Choroid plexus epithelial cell (primary cell): ENCODE measurements at regions not wholly inside any gene's neighbourhood (a gene's known extent, or its start where the extent isn't known, plus 50 kb on each side); places are given as distances from the start of the nearest gene placed in this dataset.

ENCODE experiments used
- DNase-seq: peaks from one replicate; pipeline ENCODE4 v3.0.0-alpha.2; 2010; ENCODE audit warnings: low read depth
- H3K4me3 ChIP-seq: 2 replicates; pipeline ENCODE4 v1.5.1; 2011; ENCODE audit warnings: low read depth, mild to moderate bottlenecking, control low read depth, low read length, moderate library complexity
- TF ChIP-seq, protein P1 (sequence below): conservative IDR thresholded peaks from 2 replicates; pipeline ENCODE4 v1.5.1; 2011; ENCODE audit warnings: low read depth, mild to moderate bottlenecking, control low read depth, inconsistent platforms, low read length, moderate library complexity

DNA sequence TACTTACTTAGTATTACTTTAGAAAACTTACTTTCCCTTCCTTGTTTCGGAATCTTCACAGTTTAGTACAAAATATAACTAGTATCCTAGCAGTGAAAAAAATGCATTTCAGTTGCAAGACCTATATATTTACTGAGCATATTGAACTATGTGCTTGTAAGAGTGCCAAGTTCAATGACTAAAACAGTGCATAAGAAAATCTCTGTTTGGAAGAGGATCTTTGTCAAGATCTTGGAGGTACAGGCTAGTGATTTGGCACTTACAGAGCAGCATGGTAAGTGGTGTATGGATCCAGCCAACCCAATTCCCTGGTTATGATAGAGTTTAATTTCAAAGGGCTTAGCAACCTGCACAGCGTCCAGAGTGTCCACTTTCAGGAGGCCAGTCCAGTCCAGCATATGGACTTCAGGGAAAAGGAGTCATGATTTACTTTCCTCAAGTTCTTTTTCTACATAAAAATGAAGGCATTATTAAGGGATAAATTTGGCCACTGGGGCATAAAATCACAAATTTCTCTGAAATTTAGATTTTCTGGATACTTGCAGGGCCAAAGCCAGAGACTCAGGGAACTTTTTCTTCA lies 625.8 kb upstream of the BCHE start:
- DNase-seq = no peak
- H3K4me3 ChIP-seq = no peak overlapping the region
- TF ChIP-seq, protein P1, sequence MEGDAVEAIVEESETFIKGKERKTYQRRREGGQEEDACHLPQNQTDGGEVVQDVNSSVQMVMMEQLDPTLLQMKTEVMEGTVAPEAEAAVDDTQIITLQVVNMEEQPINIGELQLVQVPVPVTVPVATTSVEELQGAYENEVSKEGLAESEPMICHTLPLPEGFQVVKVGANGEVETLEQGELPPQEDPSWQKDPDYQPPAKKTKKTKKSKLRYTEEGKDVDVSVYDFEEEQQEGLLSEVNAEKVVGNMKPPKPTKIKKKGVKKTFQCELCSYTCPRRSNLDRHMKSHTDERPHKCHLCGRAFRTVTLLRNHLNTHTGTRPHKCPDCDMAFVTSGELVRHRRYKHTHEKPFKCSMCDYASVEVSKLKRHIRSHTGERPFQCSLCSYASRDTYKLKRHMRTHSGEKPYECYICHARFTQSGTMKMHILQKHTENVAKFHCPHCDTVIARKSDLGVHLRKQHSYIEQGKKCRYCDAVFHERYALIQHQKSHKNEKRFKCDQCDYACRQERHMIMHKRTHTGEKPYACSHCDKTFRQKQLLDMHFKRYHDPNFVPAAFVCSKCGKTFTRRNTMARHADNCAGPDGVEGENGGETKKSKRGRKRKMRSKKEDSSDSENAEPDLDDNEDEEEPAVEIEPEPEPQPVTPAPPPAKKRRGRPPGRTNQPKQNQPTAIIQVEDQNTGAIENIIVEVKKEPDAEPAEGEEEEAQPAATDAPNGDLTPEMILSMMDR = no peak

DNA sequence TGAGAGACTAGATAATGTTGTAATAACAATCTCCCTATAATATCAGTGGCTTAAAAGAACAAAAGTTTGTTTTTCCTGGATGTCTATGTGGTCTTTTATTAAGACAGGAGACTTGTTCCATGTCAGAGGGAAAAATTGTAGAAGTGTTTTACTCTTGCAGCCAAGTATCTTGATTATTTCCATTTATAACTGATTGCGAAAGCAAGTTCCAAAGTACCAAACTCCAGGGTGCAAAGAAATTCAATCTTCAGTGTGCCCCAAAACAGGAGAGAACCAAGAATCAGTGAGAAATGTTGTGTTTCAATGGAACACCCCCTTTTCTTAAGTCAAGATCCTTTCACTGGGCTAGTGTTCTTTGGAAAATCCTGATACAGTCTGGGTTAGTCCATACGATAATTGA lies 624.4 kb upstream of the BCHE start:
- no peak overlapping the region for H3K4me3 ChIP-seq
- DNase-seq = no peak
- TF ChIP-seq, protein P1 = no peak

DNA sequence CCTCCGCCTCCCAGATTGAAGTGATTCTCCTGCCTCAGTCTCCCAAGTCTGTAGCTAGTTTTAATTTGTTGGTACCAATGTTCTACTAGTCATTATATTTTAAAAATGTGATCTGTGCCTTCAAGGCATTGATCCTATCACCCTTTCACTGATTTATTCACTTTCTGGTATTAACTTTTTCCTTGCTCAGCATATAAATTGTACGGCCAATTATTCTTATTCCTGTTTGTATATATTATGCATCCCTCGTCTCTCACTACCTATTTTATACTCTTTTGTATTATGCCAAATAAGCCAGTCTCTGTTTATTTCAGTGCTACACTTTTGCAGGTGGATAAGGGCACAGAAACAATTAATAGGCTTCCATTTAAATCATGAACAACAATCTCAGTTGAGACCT lies 620.2 kb upstream of the BCHE start:
- no peak for DNase-seq

DNA sequence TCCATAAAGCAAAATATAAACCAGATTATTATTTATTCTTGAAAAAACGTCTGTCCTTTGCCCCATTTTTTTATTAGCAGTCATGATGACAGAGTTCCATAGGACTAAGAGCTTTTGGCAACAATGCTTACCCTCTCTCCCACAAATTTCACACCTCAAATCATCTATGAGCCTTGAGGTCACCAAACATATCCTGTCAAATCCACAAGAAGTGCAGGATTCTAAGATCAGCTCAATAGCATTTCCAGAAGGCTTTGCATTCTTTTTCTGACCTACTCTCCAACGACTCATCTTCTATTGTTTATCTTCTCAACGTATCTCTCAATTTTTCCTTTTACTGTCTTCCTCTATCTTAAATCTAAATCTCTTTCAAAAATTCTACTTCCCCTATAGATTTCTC lies 619.1 kb upstream of the BCHE start:
- DNase-seq = no peak
- no peak overlapping the region for H3K4me3 ChIP-seq
- TF ChIP-seq, protein P1 = no peak

More for the DNA sequence above, 620.2 kb upstream of the BCHE start:
- TF ChIP-seq, protein P1 = no peak
- no peak overlapping the region for H3K4me3 ChIP-seq

DNA sequence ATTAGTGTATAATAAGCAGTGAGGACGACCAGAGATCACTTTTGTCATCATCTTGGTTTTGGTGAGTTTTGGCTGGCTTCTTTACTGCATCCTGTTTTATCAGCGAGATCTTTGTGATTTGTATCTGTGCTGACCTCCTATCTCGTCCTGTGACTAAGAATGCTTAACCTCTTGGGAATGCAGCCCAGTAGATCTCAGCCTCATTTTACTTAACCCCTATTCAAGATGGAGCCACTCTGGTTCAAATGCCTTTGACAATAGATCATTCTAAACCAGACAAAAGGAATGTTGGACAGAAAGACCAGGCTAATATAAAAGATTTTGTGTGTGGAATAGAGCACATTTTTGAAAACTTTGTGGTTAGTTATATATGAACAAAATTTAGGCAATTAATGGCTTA lies 618.5 kb upstream of the BCHE start:
- H3K4me3 ChIP-seq = no peak overlapping the region
- DNase-seq = peak; percentile 2
- TF ChIP-seq, protein P1 = no peak

DNA sequence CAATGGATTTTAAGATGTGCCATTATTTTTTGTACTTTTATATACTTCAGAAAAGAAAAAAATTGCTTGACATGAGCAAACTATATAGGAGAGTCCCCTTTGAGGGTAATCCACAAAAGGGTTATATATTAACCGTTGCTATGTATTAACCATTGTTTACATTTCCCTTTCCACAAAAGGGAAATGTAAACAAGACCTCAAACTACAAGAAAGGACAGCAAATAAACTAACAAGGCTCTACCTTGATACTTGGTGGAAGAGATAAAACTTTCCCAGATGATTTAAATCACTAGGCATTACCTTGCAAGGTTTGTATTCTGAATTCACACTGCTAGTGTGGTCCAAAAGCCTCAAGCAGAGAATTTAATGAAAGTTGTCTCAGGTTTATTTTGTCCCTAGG lies 616.3 kb upstream of the BCHE start:
- no peak for DNase-seq
- no peak overlapping the region for H3K4me3 ChIP-seq
- TF ChIP-seq, protein P1 = no peak

DNA sequence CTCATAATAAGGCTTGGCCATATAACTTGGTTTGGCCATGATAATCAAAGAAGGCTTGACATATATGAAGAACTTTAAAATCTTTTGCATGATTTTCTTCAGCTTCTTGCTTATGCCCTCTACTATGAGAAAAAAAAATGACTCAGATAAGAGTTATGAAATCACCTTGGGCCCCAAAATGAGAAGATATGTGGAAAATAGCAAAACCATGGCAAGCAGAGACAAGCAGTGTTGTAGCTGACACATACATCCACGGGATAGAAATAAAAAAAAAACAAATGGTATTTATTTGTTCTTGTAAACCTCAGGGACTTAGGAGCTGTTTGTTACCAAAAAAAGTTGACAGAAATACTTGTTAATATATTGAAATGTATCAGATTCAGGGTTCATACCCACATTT lies 614.8 kb upstream of the BCHE start:
- TF ChIP-seq, protein P1 = no peak
- DNase-seq = no peak
- H3K4me3 ChIP-seq = no peak overlapping the region
